ENCODE measurements at regions not wholly inside any gene's neighbourhood (a gene's known extent, or its start where the extent isn't known, plus 50 kb on each side); places are given as distances from the start of the nearest gene placed in this dataset.
"Not testable (repeated sequence)": the region's sequence is repeated elsewhere in the genome, so short reads cannot be mapped to it uniquely, and the experiment has no call there.

DNA sequence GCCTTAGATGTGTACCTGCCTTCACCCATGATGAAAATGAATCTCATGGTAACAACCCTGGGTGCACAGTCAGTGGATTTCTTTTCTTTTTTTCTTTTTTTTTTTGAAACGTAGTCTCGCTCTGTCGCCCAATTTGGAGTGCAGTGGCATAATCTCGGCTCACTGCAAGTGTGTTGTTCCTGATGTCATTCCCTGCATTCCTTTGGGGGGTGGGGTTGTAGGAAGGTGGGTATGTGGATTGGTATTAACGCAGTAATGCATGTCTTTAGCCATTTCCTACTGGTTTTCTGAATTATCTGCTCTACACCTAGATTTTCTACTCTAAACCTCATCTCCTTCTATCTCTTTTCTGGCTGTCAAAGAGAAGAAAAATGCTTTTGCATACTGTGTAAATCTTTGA is 146.6 kb downstream of the RNF144B start:
- no peaks in the 10 kb centered on the region for H3K36me3 ChIP-seq (ENCODE audit: insufficient read depth, low read length)
- no peak overlapping the region for H3K4me2 ChIP-seq (ENCODE audit: insufficient read depth, low read length)
- DNase-seq (no peak), ATAC-seq (ENCODE audit: insufficient read depth, low read depth) (no peak)
- no peak for TF ChIP-seq EZH2 (IDR thresholded peaks at IDR 0.05; ENCODE audit: borderline replicate concordance, low read depth, low read length, severe bottlenecking)
- TF ChIP-seq, protein P1, sequence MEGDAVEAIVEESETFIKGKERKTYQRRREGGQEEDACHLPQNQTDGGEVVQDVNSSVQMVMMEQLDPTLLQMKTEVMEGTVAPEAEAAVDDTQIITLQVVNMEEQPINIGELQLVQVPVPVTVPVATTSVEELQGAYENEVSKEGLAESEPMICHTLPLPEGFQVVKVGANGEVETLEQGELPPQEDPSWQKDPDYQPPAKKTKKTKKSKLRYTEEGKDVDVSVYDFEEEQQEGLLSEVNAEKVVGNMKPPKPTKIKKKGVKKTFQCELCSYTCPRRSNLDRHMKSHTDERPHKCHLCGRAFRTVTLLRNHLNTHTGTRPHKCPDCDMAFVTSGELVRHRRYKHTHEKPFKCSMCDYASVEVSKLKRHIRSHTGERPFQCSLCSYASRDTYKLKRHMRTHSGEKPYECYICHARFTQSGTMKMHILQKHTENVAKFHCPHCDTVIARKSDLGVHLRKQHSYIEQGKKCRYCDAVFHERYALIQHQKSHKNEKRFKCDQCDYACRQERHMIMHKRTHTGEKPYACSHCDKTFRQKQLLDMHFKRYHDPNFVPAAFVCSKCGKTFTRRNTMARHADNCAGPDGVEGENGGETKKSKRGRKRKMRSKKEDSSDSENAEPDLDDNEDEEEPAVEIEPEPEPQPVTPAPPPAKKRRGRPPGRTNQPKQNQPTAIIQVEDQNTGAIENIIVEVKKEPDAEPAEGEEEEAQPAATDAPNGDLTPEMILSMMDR (IDR thresholded peaks at IDR 0.05; ENCODE audit: borderline replicate concordance, extremely low read depth, low read length, poor library complexity, severe bottlenecking): no peak
- no peaks in the 10 kb centered on the region for H3K9me3 ChIP-seq (ENCODE audit: insufficient read depth, low read length, severe bottlenecking)
- no peak overlapping the region for H3K27ac ChIP-seq (ENCODE audit: low read length)
- H3K9ac ChIP-seq (ENCODE audit: low read depth, low read length): no peak overlapping the region
- no peaks in the 10 kb centered on the region for H4K20me1 ChIP-seq (ENCODE audit: insufficient read depth, low read length)
- no peak overlapping the region for H2AFZ ChIP-seq (ENCODE audit: low read depth, low read length)
- no peaks in the 10 kb centered on the region for H3K27me3 ChIP-seq (ENCODE audit: insufficient read depth, low read length, poor library complexity)
- H3K4me3 ChIP-seq (ENCODE audit: low read depth in 1 of 2, low read length in 2 of 2): no peak overlapping the region
- H3K4me1 ChIP-seq (ENCODE audit: insufficient read depth, low read length): no peaks in the 10 kb centered on the region
- no peaks in the 10 kb centered on the region for H3K79me2 ChIP-seq (ENCODE audit: insufficient read depth, low read length)

DNA sequence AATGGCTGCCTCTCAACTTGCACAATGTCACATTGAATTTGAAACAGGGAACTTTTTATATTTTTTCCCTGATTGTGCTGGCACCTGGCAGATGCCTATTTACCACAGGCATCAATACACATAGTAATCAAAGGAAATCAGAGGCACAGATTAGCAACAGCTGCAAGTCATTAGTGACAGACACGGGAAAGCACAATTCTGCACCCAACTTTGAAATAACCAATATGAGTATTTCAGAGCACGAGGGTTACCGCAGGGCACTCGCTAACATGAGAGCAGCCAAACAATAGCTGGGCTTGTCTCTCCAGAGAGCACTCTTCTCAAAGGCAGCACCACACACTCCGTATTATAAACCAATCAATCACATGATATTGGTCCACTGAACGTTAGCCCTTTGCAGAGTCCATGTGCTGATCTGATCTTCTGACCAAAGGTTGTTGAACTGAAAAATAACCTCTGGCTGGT is 149.5 kb downstream of the RNF144B start:
- TF ChIP-seq EZH2 (IDR thresholded peaks at IDR 0.05; ENCODE audit: borderline replicate concordance, low read depth, low read length, severe bottlenecking): no peak
- TF ChIP-seq, protein P1 (IDR thresholded peaks at IDR 0.05; ENCODE audit: borderline replicate concordance, extremely low read depth, low read length, poor library complexity, severe bottlenecking): no peak
- no peaks in the 10 kb centered on the region for H3K36me3 ChIP-seq (ENCODE audit: insufficient read depth, low read length)
- no peaks in the 10 kb centered on the region for H4K20me1 ChIP-seq (ENCODE audit: insufficient read depth, low read length)
- H3K4me3 ChIP-seq (ENCODE audit: low read depth in 1 of 2, low read length in 2 of 2): no peak overlapping the region
- H3K4me1 ChIP-seq (ENCODE audit: insufficient read depth, low read length): no peaks in the 10 kb centered on the region
- no peaks in the 10 kb centered on the region for H3K9me3 ChIP-seq (ENCODE audit: insufficient read depth, low read length, severe bottlenecking)
- ATAC-seq (ENCODE audit: insufficient read depth, low read depth) (no peak), DNase-seq (no peak)
- no peak overlapping the region for H3K9ac ChIP-seq (ENCODE audit: low read depth, low read length)
- H3K27me3 ChIP-seq (ENCODE audit: insufficient read depth, low read length, poor library complexity): no peaks in the 10 kb centered on the region
- no peaks in the 10 kb centered on the region for H3K79me2 ChIP-seq (ENCODE audit: insufficient read depth, low read length)
- H2AFZ ChIP-seq (ENCODE audit: low read depth, low read length): no peak overlapping the region
- H3K4me2 ChIP-seq (ENCODE audit: insufficient read depth, low read length): no peak overlapping the region
- H3K27ac ChIP-seq (ENCODE audit: low read length): no peak overlapping the region

DNA sequence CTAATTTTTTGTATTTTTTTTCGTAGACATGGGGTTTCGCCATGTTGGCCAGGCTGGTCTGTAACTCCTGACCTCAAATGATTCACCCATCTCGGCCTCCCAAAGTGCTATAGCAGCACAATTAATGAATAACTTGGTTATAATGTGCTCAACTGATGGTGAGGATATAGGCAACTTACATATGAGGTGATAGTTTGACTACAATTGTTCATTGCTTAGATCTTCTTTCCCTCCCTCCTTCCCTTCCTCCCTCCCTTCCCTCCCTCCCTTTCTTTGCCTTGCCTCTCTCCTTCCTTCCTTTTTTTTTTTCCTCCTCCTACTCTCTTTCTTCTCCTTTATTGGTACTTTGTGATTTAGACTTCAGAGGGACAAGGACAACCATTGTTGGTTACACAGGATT is 151.2 kb downstream of the RNF144B start:
- Histone ChIP-seq H3K79me2 (ENCODE audit: insufficient read depth, low read length) (no peaks in the 10 kb centered on the region), H3K4me3 (ENCODE audit: low read depth in 1 of 2, low read length in 2 of 2) (no peak overlapping the region), H3K9ac (ENCODE audit: low read depth, low read length) (no peak overlapping the region), H4K20me1 (ENCODE audit: insufficient read depth, low read length) (no peaks in the 10 kb centered on the region), H3K4me2 (ENCODE audit: insufficient read depth, low read length) (no peak overlapping the region), H3K4me1 (ENCODE audit: insufficient read depth, low read length) (no peaks in the 10 kb centered on the region), H3K27me3 (ENCODE audit: insufficient read depth, low read length, poor library complexity) (no peaks in the 10 kb centered on the region), H3K36me3 (ENCODE audit: insufficient read depth, low read length) (no peaks in the 10 kb centered on the region), H2AFZ (ENCODE audit: low read depth, low read length) (no peak overlapping the region), H3K27ac (ENCODE audit: low read length) (no peak overlapping the region), H3K9me3 (ENCODE audit: insufficient read depth, low read length, severe bottlenecking) (no peaks in the 10 kb centered on the region)
- TF ChIP-seq EZH2 (IDR thresholded peaks at IDR 0.05; ENCODE audit: borderline replicate concordance, low read depth, low read length, severe bottlenecking): no peak
- DNase-seq (no peak), ATAC-seq (ENCODE audit: insufficient read depth, low read depth) (no peak)

DNA sequence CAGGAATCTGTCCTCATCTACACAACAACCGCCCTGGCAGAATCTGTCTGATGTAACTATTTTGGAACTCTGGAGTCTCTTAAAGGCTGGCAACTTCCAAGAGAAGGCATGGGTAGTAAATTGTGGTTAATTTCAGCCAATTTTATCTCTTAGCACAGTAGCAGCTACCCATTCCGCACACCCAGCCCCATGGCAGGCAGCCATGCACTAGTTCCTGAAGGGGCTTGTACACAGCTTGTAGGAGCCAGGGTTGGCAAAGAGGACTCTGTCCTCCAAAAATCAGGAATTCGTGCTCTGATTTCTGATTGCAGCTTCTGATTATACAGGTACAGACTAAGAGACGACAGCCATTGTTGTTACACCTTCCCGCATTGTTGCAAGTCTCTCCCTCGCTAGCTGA is 155.9 kb downstream of the RNF144B start:
- Histone ChIP-seq H3K36me3 (ENCODE audit: insufficient read depth, low read length) (no peaks in the 10 kb centered on the region), H3K9me3 (ENCODE audit: insufficient read depth, low read length, severe bottlenecking) (no peaks in the 10 kb centered on the region), H3K4me1 (ENCODE audit: insufficient read depth, low read length) (no peaks in the 10 kb centered on the region), H2AFZ (ENCODE audit: low read depth, low read length) (no peak overlapping the region), H3K27me3 (ENCODE audit: insufficient read depth, low read length, poor library complexity) (no peaks in the 10 kb centered on the region), H3K4me2 (ENCODE audit: insufficient read depth, low read length) (no peak overlapping the region), H3K4me3 (ENCODE audit: low read depth in 1 of 2, low read length in 2 of 2) (no peak overlapping the region), H4K20me1 (ENCODE audit: insufficient read depth, low read length) (no peaks in the 10 kb centered on the region), H3K9ac (ENCODE audit: low read depth, low read length) (no peak overlapping the region), H3K79me2 (ENCODE audit: insufficient read depth, low read length) (no peaks in the 10 kb centered on the region), H3K27ac (ENCODE audit: low read length) (no peak overlapping the region)
- TF ChIP-seq, protein P1 (IDR thresholded peaks at IDR 0.05; ENCODE audit: borderline replicate concordance, extremely low read depth, low read length, poor library complexity, severe bottlenecking): no peak
- TF ChIP-seq EZH2 (IDR thresholded peaks at IDR 0.05; ENCODE audit: borderline replicate concordance, low read depth, low read length, severe bottlenecking): no peak
- DNase-seq (no peak), ATAC-seq (ENCODE audit: insufficient read depth, low read depth) (no peak)

DNA sequence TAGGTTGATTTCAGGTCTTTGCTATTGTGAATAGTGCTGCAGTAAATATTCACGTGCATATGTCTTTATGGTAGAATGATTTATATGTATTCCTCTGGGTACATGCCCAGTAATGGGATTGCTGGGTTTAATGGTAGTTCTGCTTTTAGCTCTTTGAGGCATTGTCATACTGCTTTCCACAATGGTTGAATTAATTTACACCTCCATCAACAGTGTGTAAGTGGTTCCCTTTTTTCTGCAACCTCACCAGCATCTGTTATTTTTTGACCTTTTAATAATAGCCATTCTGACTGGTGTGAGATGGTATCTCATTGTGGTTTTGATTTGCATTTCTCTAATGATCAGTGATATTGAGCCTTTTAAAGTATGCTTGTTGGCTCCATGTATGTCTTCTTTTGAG is 158.0 kb downstream of the RNF144B start:
- H3K79me2 ChIP-seq (ENCODE audit: insufficient read depth, low read length); H3K4me3 ChIP-seq (ENCODE audit: low read depth in 1 of 2, low read length in 2 of 2); H3K9ac ChIP-seq (ENCODE audit: low read depth, low read length); ATAC-seq (ENCODE audit: insufficient read depth, low read depth); H3K27me3 ChIP-seq (ENCODE audit: insufficient read depth, low read length, poor library complexity); H3K27ac ChIP-seq (ENCODE audit: low read length); H3K9me3 ChIP-seq (ENCODE audit: insufficient read depth, low read length, severe bottlenecking); H2AFZ ChIP-seq (ENCODE audit: low read depth, low read length); H4K20me1 ChIP-seq (ENCODE audit: insufficient read depth, low read length); H3K36me3 ChIP-seq (ENCODE audit: insufficient read depth, low read length); H3K4me1 ChIP-seq (ENCODE audit: insufficient read depth, low read length); H3K4me2 ChIP-seq (ENCODE audit: insufficient read depth, low read length); DNase-seq: not testable (repeated sequence)
